GM18526 (cell line): ENCODE measurements at regions not wholly inside any gene's neighbourhood (a gene's known extent, or its start where the extent isn't known, plus 50 kb on each side); places are given as distances from the start of the nearest gene placed in this dataset.

Experiments used
- POLR2A ChIP-seq: IDR thresholded peaks from 3 replicates; pipeline ENCODE4 v1.6.1; 2011; ENCODE audit not compliant: insufficient read length; ENCODE audit errors: extremely low read depth

DNA sequence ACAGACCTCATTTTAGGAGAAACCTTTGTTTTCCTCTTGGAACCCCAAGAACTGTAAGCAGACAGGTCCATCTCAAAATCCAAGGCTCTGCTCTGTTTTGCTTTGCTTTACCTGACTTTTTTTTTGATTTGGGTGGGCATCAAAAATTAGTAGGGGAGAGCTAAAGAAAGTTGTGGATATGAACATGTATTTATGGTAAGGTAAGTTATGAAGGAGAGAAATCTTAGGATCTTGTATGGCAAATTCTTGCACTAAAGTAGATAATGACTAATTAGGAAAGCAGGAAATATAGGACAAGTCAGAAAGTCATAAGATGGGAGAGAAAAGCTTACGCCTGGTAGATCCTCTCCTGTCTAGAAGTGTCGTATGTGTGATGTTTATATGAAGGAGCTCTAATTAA lies 116.1 kb upstream of the VPREB1 start:
- no peak for TF ChIP-seq POLR2A

DNA sequence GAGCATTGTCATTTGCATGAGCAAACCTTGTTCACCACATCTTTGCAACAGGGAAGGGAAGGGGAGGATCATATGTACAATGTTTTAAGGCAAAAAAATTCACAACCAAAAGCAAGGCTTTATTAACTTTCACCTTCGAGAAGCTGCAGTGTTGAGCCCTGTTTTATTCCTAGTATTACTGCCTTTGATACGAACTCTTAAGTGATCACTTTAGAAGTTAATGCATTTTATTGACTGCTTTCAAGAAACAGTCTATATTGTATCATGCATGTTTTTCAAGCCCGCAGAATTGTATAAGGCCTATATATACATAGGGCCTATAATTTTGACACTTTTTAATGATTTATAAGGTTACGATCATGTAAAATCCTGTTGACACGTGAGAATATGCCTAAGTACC lies 117.5 kb upstream of the VPREB1 start:
- TF ChIP-seq POLR2A: no peak

DNA sequence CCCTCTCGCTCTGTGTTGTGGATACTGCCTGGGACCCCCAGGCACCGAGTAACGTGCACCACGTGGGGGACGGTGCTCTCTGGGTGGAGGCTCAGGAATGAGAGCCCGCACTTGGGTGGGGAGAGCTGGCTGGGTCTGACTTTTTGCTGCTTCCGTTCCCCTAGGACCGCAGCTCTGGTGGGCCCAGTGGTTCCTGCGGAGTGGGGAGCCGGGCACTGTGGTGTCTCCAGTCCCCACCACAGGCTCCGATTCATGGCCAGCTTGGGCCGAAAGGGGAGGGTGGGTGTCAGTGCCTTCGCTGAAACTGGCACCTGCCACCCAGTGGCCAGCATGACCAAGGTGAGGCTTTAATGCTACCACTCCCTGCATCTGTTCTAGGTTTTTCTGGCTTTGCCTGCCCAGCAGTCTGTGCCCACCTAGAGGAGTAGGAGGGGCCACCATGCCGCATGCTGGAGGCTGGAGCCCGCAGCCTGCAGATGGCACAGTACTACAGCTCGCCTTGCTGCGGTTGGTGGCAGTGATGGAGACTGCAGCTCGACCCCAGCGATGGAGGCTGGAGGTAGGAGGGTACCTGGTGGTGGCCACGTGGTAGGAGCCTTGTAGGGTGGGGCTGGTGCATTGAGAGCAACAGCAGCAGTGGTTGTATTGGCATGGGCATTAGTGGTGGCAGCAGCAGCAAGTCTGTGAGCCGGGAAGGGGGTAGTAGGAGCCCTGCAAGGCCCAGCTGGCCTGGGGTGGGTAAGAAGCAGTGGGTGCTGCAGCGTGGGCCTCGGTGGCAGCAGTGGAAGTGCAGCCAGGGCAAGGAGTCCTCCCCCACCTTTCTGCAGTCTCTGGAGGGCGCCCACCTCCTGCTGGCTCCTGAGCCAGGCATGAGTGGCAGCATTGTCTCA lies 118.8 kb upstream of the VPREB1 start:
- TF ChIP-seq POLR2A: no peak

DNA sequence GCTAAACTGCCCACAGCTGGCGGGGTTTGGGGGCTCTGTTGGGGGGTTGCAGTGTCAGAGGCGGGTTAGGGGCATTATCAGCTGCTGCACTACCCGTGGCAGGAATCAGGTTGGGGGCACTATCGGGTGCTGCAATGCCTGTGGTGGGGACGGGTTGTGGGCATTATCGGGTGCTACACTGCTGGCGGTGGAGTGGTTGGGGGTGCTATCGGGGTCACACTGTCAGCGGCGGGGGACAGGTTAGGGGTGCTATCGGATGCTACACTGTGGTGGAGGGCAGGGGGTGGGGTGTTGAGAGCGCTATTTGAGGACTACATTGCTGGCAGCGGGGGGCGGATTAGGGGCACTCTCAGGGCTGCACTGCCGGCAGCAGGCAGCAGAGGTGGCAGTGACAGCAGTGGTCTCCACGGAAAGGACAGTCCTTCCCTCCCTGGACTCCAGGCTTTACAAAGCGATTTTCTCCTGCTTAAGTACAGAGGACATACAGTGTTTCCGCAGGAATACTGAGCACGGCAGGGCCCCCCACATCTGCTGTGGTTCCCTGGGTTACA lies 119.5 kb upstream of the VPREB1 start:
- no peak for TF ChIP-seq POLR2A

DNA sequence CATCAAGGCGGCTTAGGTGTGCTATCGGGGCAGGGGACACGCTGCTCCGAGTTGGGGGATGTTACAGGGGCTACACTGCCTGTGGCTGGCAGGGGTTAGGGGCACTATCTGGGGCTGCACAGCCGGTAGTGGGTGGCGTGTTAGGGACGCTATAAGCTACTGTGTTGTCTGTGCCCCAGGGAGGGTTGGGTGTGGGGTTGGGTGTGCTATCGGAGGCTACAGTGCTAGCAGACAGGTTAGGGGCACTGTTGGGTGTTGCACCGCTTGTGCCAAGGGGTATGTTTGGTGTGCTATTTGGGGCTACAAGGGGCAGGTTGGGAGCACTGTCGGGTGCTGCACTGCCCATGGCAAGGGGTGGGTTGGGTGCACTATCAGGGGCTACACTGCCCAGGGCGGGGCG lies 120.2 kb upstream of the VPREB1 start:
- no peak for TF ChIP-seq POLR2A

DNA sequence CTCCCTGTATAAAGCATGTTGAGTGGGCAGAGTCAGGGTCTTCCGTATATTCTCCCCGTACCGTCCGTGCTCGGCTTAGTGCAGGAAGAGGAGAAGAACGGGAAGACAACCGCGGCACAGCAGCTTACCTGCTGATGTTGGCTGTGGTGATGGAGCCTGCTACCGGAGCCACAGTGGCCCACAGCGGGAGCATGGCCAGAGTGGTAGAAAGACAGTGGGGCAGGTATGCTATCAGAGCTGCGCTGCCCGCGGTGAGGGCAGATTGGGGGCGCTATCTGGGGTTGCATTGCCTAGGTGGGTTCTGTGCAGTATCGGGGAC lies 120.7 kb upstream of the VPREB1 start:
- TF ChIP-seq POLR2A: no peak

DNA sequence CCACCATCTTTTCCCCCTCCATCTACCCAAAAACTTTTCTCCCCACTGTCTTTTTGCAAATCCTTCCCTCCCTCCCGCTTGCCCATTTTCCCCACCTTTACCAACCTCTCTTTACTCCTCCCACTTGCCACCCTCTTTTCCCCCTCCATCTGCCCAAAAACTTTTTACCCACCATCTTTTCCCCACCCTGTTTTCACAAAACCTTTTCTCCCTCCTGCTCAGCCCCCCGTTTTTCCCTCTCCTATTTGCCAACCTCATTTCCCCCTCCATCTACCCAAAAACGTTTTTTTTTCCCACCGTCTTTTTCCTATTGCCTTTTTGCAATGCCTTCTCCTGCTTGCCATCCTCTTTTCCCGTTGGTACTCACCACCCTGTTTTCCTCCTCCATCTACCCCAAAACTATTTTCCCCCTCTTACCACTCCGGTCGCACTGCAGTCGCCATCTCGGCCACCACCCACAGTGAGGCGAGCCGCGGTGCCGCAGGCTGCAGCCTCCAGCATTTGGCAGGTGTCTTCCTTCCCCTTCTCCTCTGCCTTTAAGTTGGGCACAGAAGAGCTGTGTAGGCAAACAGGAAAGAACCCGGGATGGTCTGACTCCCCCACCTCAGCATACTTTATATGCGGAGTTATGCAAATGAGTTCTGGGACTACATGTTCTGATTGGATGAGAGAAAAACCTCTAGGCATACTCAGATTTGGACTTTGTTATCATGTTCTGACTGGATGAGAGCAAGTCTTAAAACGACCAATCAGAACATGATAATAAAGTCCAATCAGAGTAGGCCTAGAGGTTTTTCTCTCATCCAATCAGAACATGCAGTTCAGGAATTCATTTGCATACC lies 121.2 kb upstream of the VPREB1 start:
- TF ChIP-seq POLR2A: no peak

DNA sequence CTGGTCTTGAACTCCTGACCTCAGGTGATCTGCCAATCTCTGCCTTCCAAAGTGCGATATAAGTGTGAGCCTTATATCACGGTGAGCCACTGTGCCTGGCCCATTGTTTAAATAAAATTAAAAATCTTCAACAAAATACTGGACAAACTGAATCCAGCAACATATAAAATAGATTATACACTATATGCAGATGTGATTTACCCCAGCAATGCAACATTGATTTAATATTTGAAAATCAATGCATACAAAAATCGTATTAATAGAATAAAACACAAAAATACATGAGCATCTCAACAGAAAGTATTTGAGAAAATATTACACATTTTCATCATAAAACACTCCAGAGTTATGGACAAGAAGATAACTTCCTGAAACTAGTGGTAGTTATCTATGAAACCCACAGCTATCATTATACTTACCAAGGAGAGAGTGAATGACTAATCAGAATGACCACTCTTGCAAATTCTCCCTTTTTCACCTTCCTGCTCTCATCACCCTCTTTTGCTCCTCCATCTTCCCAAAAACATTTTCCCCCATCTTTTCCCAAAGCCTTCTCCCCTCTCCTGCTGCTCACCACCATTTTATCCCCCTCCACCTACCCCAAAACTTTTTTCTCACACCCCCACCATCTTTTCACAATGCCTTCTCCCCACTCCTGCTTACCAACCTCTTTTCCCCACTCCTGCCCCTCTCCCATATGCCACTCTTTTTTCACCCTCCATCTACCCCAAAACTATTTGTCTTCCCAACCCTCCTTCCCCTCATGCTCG lies 122.1 kb upstream of the VPREB1 start:
- TF ChIP-seq POLR2A: no peak

DNA sequence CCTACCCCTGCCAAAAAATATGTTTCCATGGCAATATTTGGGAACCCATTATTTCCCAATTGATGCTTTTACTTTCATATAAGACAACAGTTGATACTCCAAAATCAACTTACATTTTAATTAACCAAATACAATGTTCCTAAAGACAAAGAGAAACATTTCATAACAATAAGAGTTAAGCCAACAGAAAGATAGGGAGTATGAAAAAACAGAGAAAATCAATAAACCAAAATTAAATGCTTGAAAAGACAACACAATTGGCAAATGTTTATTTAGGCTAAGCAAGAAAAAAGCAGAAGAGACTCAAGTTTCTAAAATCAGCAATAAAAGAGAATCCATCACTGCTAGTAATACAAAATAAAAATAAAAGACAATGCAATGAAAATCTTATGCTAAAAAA lies 123.1 kb upstream of the VPREB1 start:
- TF ChIP-seq POLR2A: no peak

DNA sequence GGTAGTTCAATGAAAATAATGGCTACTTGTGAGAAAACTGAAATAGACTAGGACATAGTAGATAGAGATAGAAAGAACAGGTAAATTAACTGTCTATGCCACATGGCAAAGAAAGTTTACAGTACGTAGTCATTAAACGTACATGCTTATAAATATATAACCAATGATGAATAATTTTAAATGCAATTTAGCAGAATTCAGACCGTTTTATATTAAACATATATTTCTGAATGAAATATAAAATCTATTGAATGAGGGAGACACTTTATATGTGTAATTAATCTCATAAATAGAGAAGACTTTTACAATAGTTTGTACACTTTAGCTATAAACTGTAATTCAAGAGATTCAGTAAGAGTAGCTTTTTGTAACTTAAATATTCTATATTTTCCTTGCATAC lies 124.4 kb upstream of the VPREB1 start:
- TF ChIP-seq POLR2A: no peak

DNA sequence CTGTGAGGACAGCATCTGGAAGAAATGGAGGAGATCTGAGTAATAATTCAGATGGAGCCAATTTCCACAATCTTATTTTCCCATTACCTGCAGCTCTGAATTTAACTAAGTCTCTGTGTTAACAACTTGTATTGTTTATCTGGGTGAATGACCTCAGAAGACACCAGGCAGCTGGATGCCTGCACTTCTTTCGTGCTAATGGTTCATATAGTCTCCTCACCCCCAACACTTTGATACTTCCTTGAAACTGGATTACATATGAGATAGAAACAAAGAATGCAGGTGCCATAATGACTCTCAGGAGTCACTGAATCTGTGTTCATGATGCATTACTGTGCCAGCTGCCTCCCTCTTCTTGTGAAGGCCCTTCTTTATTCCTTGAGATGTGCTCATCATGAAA lies 125.6 kb upstream of the VPREB1 start:
- no peak for TF ChIP-seq POLR2A

DNA sequence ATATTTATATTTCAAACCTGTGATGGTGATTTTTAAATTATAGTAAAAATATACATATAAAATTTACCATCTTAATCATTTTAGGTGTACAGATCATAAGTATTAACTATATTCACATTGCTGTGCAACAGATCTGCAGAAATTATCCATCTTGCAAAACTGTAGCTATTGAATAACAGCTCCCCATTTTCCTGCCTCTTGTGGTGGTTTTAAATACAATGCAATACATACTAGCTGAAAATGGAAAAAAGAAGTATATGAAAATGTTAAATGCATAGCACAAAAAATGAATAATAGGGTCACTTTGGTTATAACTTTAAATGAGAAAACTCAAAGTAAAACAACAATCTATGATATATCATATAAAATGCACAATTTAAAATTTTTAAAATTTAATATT lies 130.9 kb upstream of the VPREB1 start:
- TF ChIP-seq POLR2A: no peak

DNA sequence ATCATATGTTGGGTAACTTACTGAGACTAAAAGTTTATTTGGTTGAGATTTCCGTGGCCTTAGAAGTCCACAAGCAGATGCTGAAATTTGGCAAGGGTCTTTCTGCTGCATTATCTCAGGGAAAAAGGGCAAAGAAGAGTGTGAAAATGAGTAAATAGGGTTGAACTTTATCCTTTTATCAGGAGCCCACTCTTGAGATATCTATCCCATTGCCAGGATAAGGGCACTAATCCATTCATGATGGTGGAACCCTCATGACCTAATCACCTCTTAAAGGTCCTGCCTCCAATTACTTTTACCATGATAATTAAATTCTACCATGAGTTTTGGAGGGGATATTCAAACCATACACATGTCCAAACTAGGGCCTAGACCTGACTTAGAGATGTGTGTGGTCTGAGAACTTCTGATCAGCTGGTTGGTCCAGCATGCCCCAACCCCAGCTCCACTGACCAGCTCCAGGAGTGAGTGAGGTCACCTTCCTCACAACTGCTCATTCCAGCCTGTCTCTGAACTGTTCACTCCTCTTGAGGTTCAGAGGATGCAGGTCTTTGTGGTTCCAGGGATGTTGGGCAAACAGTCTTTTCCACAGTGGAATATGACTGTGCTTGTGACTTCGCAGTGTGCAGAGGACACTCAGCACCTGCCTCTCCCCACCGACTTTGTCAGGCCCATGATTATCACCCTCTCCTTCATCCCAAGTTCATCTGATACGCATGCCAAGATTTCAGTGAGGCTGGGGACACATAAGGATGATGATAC lies 130.1 kb upstream of the TOP3B start:
- TF ChIP-seq POLR2A: no peak

DNA sequence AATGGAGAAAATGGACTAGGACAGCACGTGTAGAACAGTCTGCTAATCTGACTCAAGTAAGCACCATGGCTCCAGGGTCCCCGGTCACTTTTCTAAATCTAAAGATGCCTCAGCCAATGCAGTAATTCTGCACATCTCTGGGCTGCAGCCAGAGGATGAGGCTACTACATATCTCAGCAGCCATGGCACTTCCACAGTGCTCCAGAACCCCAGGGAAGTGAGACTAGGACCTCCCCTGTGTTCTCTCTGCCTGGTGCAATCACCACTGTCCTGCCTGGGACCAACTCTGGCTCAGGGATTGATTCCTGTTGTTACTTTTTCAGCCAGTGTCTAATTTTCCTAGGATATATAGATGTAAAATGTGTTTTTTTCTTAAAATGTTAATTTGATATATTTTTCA lies 129.4 kb upstream of the TOP3B start:
- TF ChIP-seq POLR2A: no peak
